GM23248 (cell line): ENCODE measurements at regions not wholly inside any gene's neighbourhood (a gene's known extent, or its start where the extent isn't known, plus 50 kb on each side); places are given as distances from the start of the nearest gene placed in this dataset.

Experiments
- DNase-seq: peaks from one replicate; pipeline ENCODE4 v3.0.0-alpha.2; 2015
- H2AFZ ChIP-seq: fragments of 200-600 bp; sonication (generic); 2 replicates; pipeline ENCODE4 v1.6.1; 2016; ENCODE audit warnings: antibody characterized with exemption
- H3F3A ChIP-seq: fragments of 200-600 bp; sonication (generic); 2 replicates; pipeline ENCODE4 v1.6.1; 2016; ENCODE audit warnings: mild to moderate bottlenecking, antibody characterized with exemption, mixed run types; ENCODE audit not compliant: insufficient read depth
- H3K27ac ChIP-seq: fragments of 200-600 bp; sonication (generic); 2 replicates; pipeline ENCODE4 v1.5.1; 2016; ENCODE audit warnings: mild to moderate bottlenecking
- H3K27me3 ChIP-seq: fragments of 200-600 bp; sonication (generic); replicated peaks from 2 replicates; pipeline ENCODE4 v1.6.1; 2016; ENCODE audit warnings: mild to moderate bottlenecking; ENCODE audit not compliant: insufficient read depth
- H3K36me3 ChIP-seq: fragments of 200-600 bp; sonication (generic); 2 replicates; pipeline ENCODE4 v1.6.1; 2016; ENCODE audit warnings: low read depth, mild to moderate bottlenecking
- H3K4me1 ChIP-seq: fragments of 200-600 bp; sonication (generic); 2 replicates; pipeline ENCODE4 v1.6.1; 2016; ENCODE audit warnings: mild to moderate bottlenecking; ENCODE audit not compliant: insufficient read depth
- H3K4me2 ChIP-seq: fragments of 200-600 bp; sonication (generic); one replicate; pipeline ENCODE4 v1.6.1; 2016; ENCODE audit warnings: mild to moderate bottlenecking; ENCODE audit not compliant: unreplicated experiment
- H3K4me3 ChIP-seq: fragments of 200-600 bp; sonication (generic); 2 replicates; pipeline ENCODE4 v1.5.1; 2016; ENCODE audit warnings: mild to moderate bottlenecking
- H3K79me2 ChIP-seq: fragments of 200-600 bp; sonication (generic); 2 replicates; pipeline ENCODE4 v1.6.1; 2016; ENCODE audit warnings: mild to moderate bottlenecking; ENCODE audit not compliant: insufficient read depth
- H3K9ac ChIP-seq: fragments of 200-600 bp; sonication (generic); 2 replicates; pipeline ENCODE4 v1.6.1; 2016; ENCODE audit warnings: mild to moderate bottlenecking
- H3K9me2 ChIP-seq: fragments of 200-600 bp; sonication (generic); 2 replicates; pipeline ENCODE4 v1.6.1; 2016; ENCODE audit warnings: mixed run types, mild to moderate bottlenecking, moderate library complexity; ENCODE audit not compliant: insufficient read depth
- H3K9me3 ChIP-seq: fragments of 200-600 bp; sonication (generic); one replicate; pipeline ENCODE4 v1.6.1; 2017; ENCODE audit warnings: low read depth
- H4K20me1 ChIP-seq: fragments of 200-600 bp; sonication (generic); 2 replicates; pipeline ENCODE4 v1.6.0; 2016; ENCODE audit not compliant: insufficient read depth
- EZH2 ChIP-seq: fragments of 200-600 bp; sonication (generic); IDR thresholded peaks from 2 replicates; pipeline ENCODE4 v1.6.1; 2018; ENCODE audit warnings: antibody characterized with exemption, mild to moderate bottlenecking; ENCODE audit not compliant: insufficient read depth, poor library complexity, severe bottlenecking
- EZH2phosphoT487 ChIP-seq: fragments of 200-600 bp; sonication (generic); IDR thresholded peaks from 2 replicates; pipeline ENCODE4 v1.6.1; 2018; ENCODE audit warnings: antibody characterized with exemption, moderate library complexity, mild to moderate bottlenecking, low read depth; ENCODE audit not compliant: insufficient read depth
- WGBS, 2 experiments: methylation state at CpG; one replicate each; pipeline ENCODE4 v1.1.6; 2015 to 2017; ENCODE audit warnings: low lambda C conversion rate in 2 of 2, low coverage in 1 of 2; ENCODE audit errors: missing lambda C conversion rate in 2 of 2; 5-methylcytosine and 5-hydroxymethylcytosine counted together
- in situ Hi-C: fragments of 300-500 bp; cut with MboI; formaldehyde crosslinking; loops from 2 replicates; pipeline ENCODE4 v1.15.0; 2020

- H3K9me2 ChIP-seq: no peaks in the 10 kb centered on the region
- WGBS, 2 experiments: 2 to 6% methylated on average over 1 of the region's 1 CpG
- H3K36me3 ChIP-seq: no peaks in the 10 kb centered on the region
- no peaks in the 10 kb centered on the region for H3K9me3 ChIP-seq
- in situ Hi-C loops: no loop called here
- H3K4me1 ChIP-seq: no peaks in the 10 kb centered on the region
- H3K27ac ChIP-seq: no peak overlapping the region
- no peaks in the 10 kb centered on the region for H3K79me2 ChIP-seq
- H3K27me3 ChIP-seq: no peaks in the 10 kb centered on the region
- H4K20me1 ChIP-seq: no peaks in the 10 kb centered on the region
- H2AFZ ChIP-seq: no peak overlapping the region
- no peak overlapping the region for H3K4me2 ChIP-seq
- no peak for TF ChIP-seq EZH2phosphoT487
- TF ChIP-seq EZH2: no peak
- no peak for DNase-seq
- no peak overlapping the region for H3K4me3 ChIP-seq
- no peak overlapping the region for H3K9ac ChIP-seq
- no peaks in the 10 kb centered on the region for H3F3A ChIP-seq
These were observed 748.4 kb upstream of the PHF14 start for GRCh38 chr7:10225275-10225674.

- H3K4me3 ChIP-seq: no peak overlapping the region
- H3K4me1 ChIP-seq: no peaks in the 10 kb centered on the region
- H3K27ac ChIP-seq: no peak overlapping the region
- no peak overlapping the region for H2AFZ ChIP-seq
- H3K79me2 ChIP-seq: no peaks in the 10 kb centered on the region
- TF ChIP-seq EZH2: no peak
- TF ChIP-seq EZH2phosphoT487: no peak
- H3K9me2 ChIP-seq: no peaks in the 10 kb centered on the region; the same call in 1 of the 2 replicates
- H3K9ac ChIP-seq: no peak overlapping the region
- in situ Hi-C loops: no loop called here
- no peak overlapping the region for H3K4me2 ChIP-seq
- no peak for DNase-seq
- no peaks in the 10 kb centered on the region for H3K27me3 ChIP-seq
- no peaks in the 10 kb centered on the region for H3K36me3 ChIP-seq
- H3F3A ChIP-seq: no peaks in the 10 kb centered on the region
- no peaks in the 10 kb centered on the region for H4K20me1 ChIP-seq
- WGBS, 2 experiments: 34 to 38% methylated on average over 2 of the region's 2 CpGs
- H3K9me3 ChIP-seq: no peaks in the 10 kb centered on the region
These were observed 736.4 kb upstream of the PHF14 start for GRCh38 chr7:10237306-10237705.

GRCh38 chr7:10238641-10239040, 735.0 kb upstream of the PHF14 start:
- TF ChIP-seq EZH2: no peak
- no peak for TF ChIP-seq EZH2phosphoT487
- no peak overlapping the region for H3K27ac ChIP-seq
- H4K20me1 ChIP-seq: no peaks in the 10 kb centered on the region
- no peaks in the 10 kb centered on the region for H3K4me1 ChIP-seq
- H3F3A ChIP-seq: no peaks in the 10 kb centered on the region
- in situ Hi-C loops: no loop called here
- WGBS, 2 experiments: 0 to 5% methylated on average over 1 of the region's 1 CpG
- H3K4me3 ChIP-seq: no peak overlapping the region
- H3K79me2 ChIP-seq: no peaks in the 10 kb centered on the region
- H2AFZ ChIP-seq: no peak overlapping the region
- H3K36me3 ChIP-seq: no peaks in the 10 kb centered on the region
- H3K9ac ChIP-seq: no peak overlapping the region
- H3K9me2 ChIP-seq: no peaks in the 10 kb centered on the region; the same call in 1 of the 2 replicates
- no peak overlapping the region for H3K4me2 ChIP-seq
- H3K9me3 ChIP-seq: no peaks in the 10 kb centered on the region
- no peaks in the 10 kb centered on the region for H3K27me3 ChIP-seq
- DNase-seq: no peak

- no peak overlapping the region for H3K27ac ChIP-seq
- in situ Hi-C loops: no loop called here
These were observed 733.9 kb upstream of the PHF14 start for GRCh38 chr7:10239695-10240345.

GRCh38 chr7:10245406-10245805, 728.3 kb upstream of the PHF14 start:
- Histone ChIP-seq H3K9me3 (peaks cover 4% of the 10 kb centered on the region), H3K9ac (no peak overlapping the region), H3K9me2 (no peaks in the 10 kb centered on the region), H3K36me3 (no peaks in the 10 kb centered on the region), H4K20me1 (no peaks in the 10 kb centered on the region), H2AFZ (no peak overlapping the region), H3K4me1 (no peaks in the 10 kb centered on the region), H3K4me3 (no peak overlapping the region), H3K4me2 (no peak overlapping the region), H3K79me2 (no peaks in the 10 kb centered on the region), H3K27ac (no peak overlapping the region), H3F3A (no peaks in the 10 kb centered on the region), H3K27me3 (no peaks in the 10 kb centered on the region)
- TF ChIP-seq EZH2phosphoT487: no peak
- TF ChIP-seq EZH2: no peak
- in situ Hi-C loops: no loop called here
- DNase-seq: no peak

More at GRCh38 chr7:10239695-10240345, 733.9 kb upstream of the PHF14 start:
- H3F3A ChIP-seq: no peaks in the 10 kb centered on the region
- H3K9me2 ChIP-seq: no peaks in the 10 kb centered on the region
- no peak for TF ChIP-seq EZH2
- TF ChIP-seq EZH2phosphoT487: no peak
- no peak overlapping the region for H2AFZ ChIP-seq
- H3K4me3 ChIP-seq: no peak overlapping the region
- H3K27me3 ChIP-seq: no peaks in the 10 kb centered on the region
- peaks cover 1% of the 10 kb centered on the region for H3K9me3 ChIP-seq
- H3K79me2 ChIP-seq: no peaks in the 10 kb centered on the region
- no peak for DNase-seq
- H3K4me2 ChIP-seq: no peak overlapping the region
- WGBS, 2 experiments: 0 to 3% methylated on average over 3 of the region's 3 CpGs
- H3K4me1 ChIP-seq: no peaks in the 10 kb centered on the region
- H4K20me1 ChIP-seq: no peaks in the 10 kb centered on the region
- H3K9ac ChIP-seq: no peak overlapping the region
- H3K36me3 ChIP-seq: no peaks in the 10 kb centered on the region
